ENCODE measurements at regions not wholly inside any gene's neighbourhood (a gene's known extent, or its start where the extent isn't known, plus 50 kb on each side); places are given as distances from the start of the nearest gene placed in this dataset.
"Not testable (repeated sequence)": the region's sequence is repeated elsewhere in the genome, so short reads cannot be mapped to it uniquely, and the experiment has no call there.

- intact Hi-C loops (cut with micrococcal nuclease): no loop called here
These were observed 406.5 kb upstream of the CHORDC1 start for GRCh38 chr11:90629229-90629806.

DNA sequence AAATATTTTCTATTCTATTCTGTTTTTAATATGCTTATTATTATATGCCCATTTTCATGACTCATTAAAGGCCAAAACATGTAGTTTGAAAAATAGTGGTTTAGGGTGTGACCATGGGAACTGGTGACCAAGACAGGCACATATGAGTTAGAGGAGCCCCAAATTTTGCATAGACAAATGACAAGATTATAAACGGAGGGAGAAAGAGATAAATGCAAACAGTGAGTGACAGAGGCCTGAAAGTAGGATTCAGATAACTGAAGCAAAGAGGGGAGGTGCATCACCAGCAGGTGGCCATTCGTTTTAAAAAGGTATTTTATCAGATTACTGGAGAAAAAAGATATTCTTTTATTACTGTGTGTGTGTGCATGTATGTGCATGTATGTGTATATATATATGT lies 391.5 kb upstream of the CHORDC1 start:
- H3K27ac ChIP-seq (ENCODE audit: insufficient read depth, low read depth, low read length): no peak overlapping the region
- no peak overlapping the region for H3K4me2 ChIP-seq (ENCODE audit: insufficient read depth, low read length)
- no peaks in the 10 kb centered on the region for H3K9me1 ChIP-seq (replicated peaks; ENCODE audit: control insufficient read depth, extremely low read depth, insufficient read depth, low read length)
- no peak overlapping the region for H3K9ac ChIP-seq (replicated peaks; ENCODE audit: extremely low read depth, insufficient read depth, low read length)
- H4K20me1 ChIP-seq (replicated peaks; ENCODE audit: control insufficient read depth, extremely low read depth, insufficient read depth, low read length): no peaks in the 10 kb centered on the region
- BruUV-seq (replicated peaks): no TSS peak
- no peaks in the 10 kb centered on the region for H3K36me3 ChIP-seq (ENCODE audit: control insufficient read depth in 2 of 2, extremely low read depth in 1 of 2, insufficient read depth in 2 of 2, low read length in 2 of 2)
- intact Hi-C loops (cut with micrococcal nuclease) (no loop called here), dilution Hi-C loops (cut with MboI; ENCODE audit: extremely low pct_ligation_motif_present, low sequenced_read_pairs) (no loop called here)
- no peaks in the 10 kb centered on the region for H3K9me3 ChIP-seq (replicated peaks; ENCODE audit: control insufficient read depth, insufficient read depth, low read length)
- ChIA-PET CTCF (no interaction called here), POLR2A (no interaction called here)
- no peaks in the 10 kb centered on the region for H3K4me1 ChIP-seq (ENCODE audit: control insufficient read depth, extremely low read depth, insufficient read depth, low read length)
- FAIRE-seq (no peak), DNase-seq (ENCODE audit: low read depth, low spot score) (no peak)
- no peak overlapping the region for H3K4me3 ChIP-seq (replicated peaks in 1 of 3; ENCODE audit: insufficient read depth in 1 of 3, low read depth in 1 of 3, low read length in 3 of 3)
- no peak overlapping the region for H2AFZ ChIP-seq (ENCODE audit: low read depth, low read length)
- H3K27me3 ChIP-seq (ENCODE audit: control insufficient read depth in 2 of 2, insufficient read depth in 2 of 2, low read length in 2 of 2): no peaks in the 10 kb centered on the region
- no peaks in the 10 kb centered on the region for H3K79me2 ChIP-seq (ENCODE audit: control insufficient read depth, insufficient read depth, low read length)
- no peak for TF ChIP-seq EZH2 (IDR thresholded peaks at IDR 0.05; ENCODE audit: borderline replicate concordance, low read depth, low read length, severe bottlenecking)
- TF ChIP-seq JUN (IDR thresholded peaks at IDR 0.05; ENCODE audit: borderline replicate concordance, insufficient read depth, insufficient read length, low read depth): no peak
- TF ChIP-seq POLR2A (IDR thresholded peaks at IDR 0.05; ENCODE audit: low read depth, low read length): no peak
- TF ChIP-seq POLR2AphosphoS5 (IDR thresholded peaks at IDR 0.05; ENCODE audit: insufficient read depth, low read depth, low read length): no peak
- TF ChIP-seq, protein P1, sequence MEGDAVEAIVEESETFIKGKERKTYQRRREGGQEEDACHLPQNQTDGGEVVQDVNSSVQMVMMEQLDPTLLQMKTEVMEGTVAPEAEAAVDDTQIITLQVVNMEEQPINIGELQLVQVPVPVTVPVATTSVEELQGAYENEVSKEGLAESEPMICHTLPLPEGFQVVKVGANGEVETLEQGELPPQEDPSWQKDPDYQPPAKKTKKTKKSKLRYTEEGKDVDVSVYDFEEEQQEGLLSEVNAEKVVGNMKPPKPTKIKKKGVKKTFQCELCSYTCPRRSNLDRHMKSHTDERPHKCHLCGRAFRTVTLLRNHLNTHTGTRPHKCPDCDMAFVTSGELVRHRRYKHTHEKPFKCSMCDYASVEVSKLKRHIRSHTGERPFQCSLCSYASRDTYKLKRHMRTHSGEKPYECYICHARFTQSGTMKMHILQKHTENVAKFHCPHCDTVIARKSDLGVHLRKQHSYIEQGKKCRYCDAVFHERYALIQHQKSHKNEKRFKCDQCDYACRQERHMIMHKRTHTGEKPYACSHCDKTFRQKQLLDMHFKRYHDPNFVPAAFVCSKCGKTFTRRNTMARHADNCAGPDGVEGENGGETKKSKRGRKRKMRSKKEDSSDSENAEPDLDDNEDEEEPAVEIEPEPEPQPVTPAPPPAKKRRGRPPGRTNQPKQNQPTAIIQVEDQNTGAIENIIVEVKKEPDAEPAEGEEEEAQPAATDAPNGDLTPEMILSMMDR (IDR thresholded peaks at IDR 0.05; ENCODE audit: extremely low read depth in 1 of 2, insufficient read depth in 1 of 2, low read depth in 1 of 2, low read length in 2 of 2): no peak
- no peak for TF ChIP-seq GATA2 (IDR thresholded peaks at IDR 0.05; ENCODE audit: insufficient read depth, insufficient read length, low read depth, low read length)
- TF ChIP-seq MAX (IDR thresholded peaks at IDR 0.05; ENCODE audit: insufficient read depth, insufficient read length): no peak
- no peak for TF ChIP-seq MYC (IDR thresholded peaks at IDR 0.05; ENCODE audit: low read depth, low read length)

More at GRCh38 chr11:90629229-90629806, 406.5 kb upstream of the CHORDC1 start:
- Histone ChIP-seq H3K27me3 (ENCODE audit: control insufficient read depth in 2 of 2, insufficient read depth in 2 of 2, low read length in 2 of 2) (no peaks in the 10 kb centered on the region), H3K27ac (ENCODE audit: insufficient read depth, low read depth, low read length) (no peak overlapping the region), H3K4me2 (ENCODE audit: insufficient read depth, low read length) (no peak overlapping the region), H4K20me1 (replicated peaks; ENCODE audit: control insufficient read depth, extremely low read depth, insufficient read depth, low read length) (no peaks in the 10 kb centered on the region), H3K79me2 (ENCODE audit: control insufficient read depth, insufficient read depth, low read length) (no peaks in the 10 kb centered on the region), H3K9me1 (replicated peaks; ENCODE audit: control insufficient read depth, extremely low read depth, insufficient read depth, low read length) (no peaks in the 10 kb centered on the region), H3K36me3 (ENCODE audit: control insufficient read depth in 2 of 2, extremely low read depth in 1 of 2, insufficient read depth in 2 of 2, low read length in 2 of 2) (no peaks in the 10 kb centered on the region), H3K4me1 (ENCODE audit: control insufficient read depth, extremely low read depth, insufficient read depth, low read length) (no peaks in the 10 kb centered on the region), H2AFZ (ENCODE audit: low read depth, low read length) (no peak overlapping the region), H3K9me3 (replicated peaks; ENCODE audit: control insufficient read depth, insufficient read depth, low read length) (no peaks in the 10 kb centered on the region), H3K4me3 (replicated peaks in 1 of 3; ENCODE audit: insufficient read depth in 1 of 3, low read depth in 1 of 3, low read length in 3 of 3) (no peak overlapping the region), H3K9ac (replicated peaks; ENCODE audit: extremely low read depth, insufficient read depth, low read length) (no peak overlapping the region)
- no peak for DNase-seq (ENCODE audit: low read depth, low spot score)
- ChIA-PET CTCF (no interaction called here), POLR2A (no interaction called here)
- no peak for FAIRE-seq
- dilution Hi-C loops (cut with MboI; ENCODE audit: extremely low pct_ligation_motif_present, low sequenced_read_pairs): no loop called here
- BruUV-seq (replicated peaks): no TSS peak
- TF ChIP-seq GATA2 (IDR thresholded peaks at IDR 0.05; ENCODE audit: insufficient read depth, insufficient read length, low read depth, low read length): no peak

DNA sequence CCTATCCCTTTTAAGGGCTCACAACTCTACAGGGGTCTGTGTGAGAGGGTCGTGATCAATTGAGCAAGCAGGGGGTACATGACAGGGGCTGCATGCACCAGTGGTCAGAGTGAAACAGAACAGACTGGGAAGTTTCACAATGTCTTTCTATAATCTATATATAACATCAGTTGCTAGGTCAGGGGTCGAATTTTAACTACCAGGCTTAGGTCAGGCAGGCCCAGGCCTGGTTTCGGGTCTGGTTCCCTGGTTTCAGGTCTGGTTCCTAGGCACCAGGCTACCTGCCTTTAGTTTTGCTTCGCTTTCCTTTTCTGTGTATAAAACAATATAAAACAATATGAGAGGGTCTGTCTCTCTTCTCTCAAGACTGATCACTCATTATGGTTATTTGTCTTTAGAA lies 390.2 kb upstream of the CHORDC1 start:
- CTCF ChIA-PET; BruUV-seq (replicated peaks); POLR2A ChIA-PET; H3K27me3 ChIP-seq (ENCODE audit: control insufficient read depth in 2 of 2, insufficient read depth in 2 of 2, low read length in 2 of 2); H3K27ac ChIP-seq (ENCODE audit: insufficient read depth, low read depth, low read length); H3K4me2 ChIP-seq (ENCODE audit: insufficient read depth, low read length); H2AFZ ChIP-seq (ENCODE audit: low read depth, low read length); H3K4me1 ChIP-seq (ENCODE audit: control insufficient read depth, extremely low read depth, insufficient read depth, low read length); H3K9me1 ChIP-seq (replicated peaks; ENCODE audit: control insufficient read depth, extremely low read depth, insufficient read depth, low read length); dilution Hi-C loops (cut with MboI; ENCODE audit: extremely low pct_ligation_motif_present, low sequenced_read_pairs); H3K9me3 ChIP-seq (replicated peaks; ENCODE audit: control insufficient read depth, insufficient read depth, low read length); H4K20me1 ChIP-seq (replicated peaks; ENCODE audit: control insufficient read depth, extremely low read depth, insufficient read depth, low read length); FAIRE-seq; H3K4me3 ChIP-seq (replicated peaks in 1 of 3; ENCODE audit: insufficient read depth in 1 of 3, low read depth in 1 of 3, low read length in 3 of 3); H3K79me2 ChIP-seq (ENCODE audit: control insufficient read depth, insufficient read depth, low read length); intact Hi-C loops (cut with micrococcal nuclease); H3K9ac ChIP-seq (replicated peaks; ENCODE audit: extremely low read depth, insufficient read depth, low read length); DNase-seq (ENCODE audit: low read depth, low spot score); H3K36me3 ChIP-seq (ENCODE audit: control insufficient read depth in 2 of 2, extremely low read depth in 1 of 2, insufficient read depth in 2 of 2, low read length in 2 of 2): not testable (repeated sequence)

All from endothelial cell of umbilical vein (primary cell).